Skeletal muscle cell (primary cell): ENCODE measurements at regions not wholly inside any gene's neighbourhood (a gene's known extent, or its start where the extent isn't known, plus 50 kb on each side); places are given as distances from the start of the nearest gene placed in this dataset.

Experiments used
- DNase-seq: peaks from one replicate; pipeline ENCODE4 v3.0.0-alpha.2; 2010; ENCODE audit warnings: low read depth
- H3K4me3 ChIP-seq: 2 replicates; pipeline ENCODE4 v1.5.1; 2011; ENCODE audit warnings: low read depth, mild to moderate bottlenecking, control low read depth, low read length, moderate library complexity

DNA sequence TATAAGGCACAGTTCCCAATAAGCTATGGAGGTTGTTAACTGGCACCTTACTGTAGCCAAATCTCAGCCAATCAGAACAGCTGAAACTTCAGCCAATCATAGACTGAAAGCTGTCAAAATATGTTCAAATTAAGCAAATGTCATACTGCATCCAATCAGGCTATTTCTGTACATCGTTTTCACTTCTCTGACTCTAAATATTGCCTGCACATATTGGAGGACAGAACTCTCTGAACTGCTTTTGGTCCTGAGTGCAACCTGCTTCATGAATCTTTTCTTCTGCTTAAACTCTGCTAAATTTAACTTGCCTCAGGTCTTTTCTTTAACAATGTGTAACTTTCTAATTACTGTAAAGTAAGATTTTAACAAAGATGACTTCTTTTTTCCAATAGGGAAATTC, 1198.9 kb upstream of the PCDH7 start:
- no peak for DNase-seq
- no peak overlapping the region for H3K4me3 ChIP-seq

DNA sequence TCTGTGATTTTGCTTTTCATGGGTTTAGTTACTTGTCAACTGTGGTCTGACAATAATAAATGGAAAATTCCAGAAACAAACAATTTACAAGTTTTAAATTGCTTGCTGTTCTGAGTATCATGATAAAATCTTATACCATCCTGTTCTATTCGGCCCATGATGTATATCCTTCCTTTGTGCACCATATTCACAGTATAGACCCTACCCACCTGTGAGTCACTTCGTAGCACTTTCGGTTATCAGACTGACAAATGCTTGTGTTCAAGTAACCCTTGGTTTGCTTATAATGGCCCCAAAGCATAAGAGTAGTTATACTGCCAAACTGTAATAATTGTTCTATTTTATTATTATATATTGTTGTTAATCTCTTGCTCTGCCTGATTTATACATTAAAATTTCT, 1183.4 kb upstream of the PCDH7 start:
- DNase-seq, result no peak
- no peak overlapping the region for H3K4me3 ChIP-seq

- DNase-seq, result peak; percentile 41
- no peak overlapping the region for H3K4me3 ChIP-seq
Measured at GRCh38 chr4:29538889-29539646, 1181.1 kb upstream of the PCDH7 start.

- DNase-seq, result no peak
- no peak overlapping the region for H3K4me3 ChIP-seq
Measured at GRCh38 chr4:29540439-29541102, 1179.6 kb upstream of the PCDH7 start.

GRCh38 chr4:29541757-29542156, 1178.4 kb upstream of the PCDH7 start:
- no peak for DNase-seq

DNA sequence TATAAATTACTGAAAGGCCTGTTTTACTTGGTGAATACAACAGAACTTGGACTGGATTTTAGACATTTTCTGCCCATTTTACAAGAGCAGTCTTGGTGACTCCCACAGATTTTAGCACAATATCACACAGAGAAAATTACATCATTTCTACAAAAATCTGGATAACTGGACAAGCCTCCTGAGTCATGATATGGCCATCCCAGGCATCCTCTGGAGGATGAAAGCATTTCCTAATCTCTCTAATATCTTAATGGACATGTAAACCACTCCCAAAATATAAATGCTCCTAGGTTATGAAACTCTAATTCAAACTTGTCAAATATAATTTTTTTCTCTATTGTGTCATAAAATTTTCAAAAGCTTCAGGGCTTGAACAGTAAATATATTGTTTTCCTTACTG, 1170.8 kb upstream of the PCDH7 start:
- no peak overlapping the region for H3K4me3 ChIP-seq
- DNase-seq, result peak; percentile 17

More at GRCh38 chr4:29541757-29542156, 1178.4 kb upstream of the PCDH7 start:
- H3K4me3 ChIP-seq, result no peak overlapping the region

DNA sequence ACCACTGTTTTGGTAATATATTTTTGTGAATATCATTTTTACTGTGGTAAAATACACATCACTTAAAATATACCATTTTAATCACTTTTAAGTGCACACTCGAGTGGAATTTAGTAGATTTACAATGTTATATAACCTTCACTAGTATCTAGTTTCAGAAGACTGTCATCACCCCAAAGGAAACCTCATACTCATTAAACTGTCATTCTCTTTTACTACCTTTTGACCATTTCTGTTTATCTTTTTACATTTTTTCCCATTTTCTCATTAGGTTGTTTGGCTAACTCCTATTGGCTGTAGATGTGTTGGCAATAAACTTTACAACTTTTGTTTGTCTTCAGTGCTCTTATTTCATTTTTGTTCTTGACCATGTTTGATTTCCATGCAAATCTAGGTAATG, 1168.3 kb upstream of the PCDH7 start:
- H3K4me3 ChIP-seq, result no peak overlapping the region
- no peak for DNase-seq

DNA sequence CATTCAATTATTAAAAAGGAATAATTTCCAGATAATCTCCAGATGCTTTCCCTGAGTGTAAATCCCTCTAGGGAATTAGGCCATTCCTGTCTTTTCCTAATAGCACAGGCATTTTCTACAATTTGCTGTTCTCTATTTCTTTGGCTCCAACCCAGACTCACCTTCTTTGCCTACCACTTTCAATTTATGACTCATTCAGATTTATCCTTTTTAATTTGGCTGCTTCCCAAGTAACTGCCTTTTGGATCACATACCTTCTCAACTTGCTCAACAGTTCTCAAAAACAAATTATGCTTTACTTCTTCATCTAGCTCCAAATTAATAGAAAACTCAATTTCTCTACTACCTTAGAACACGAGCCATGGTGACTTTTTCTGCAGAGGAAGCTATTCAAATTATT, 1166.3 kb upstream of the PCDH7 start:
- H3K4me3 ChIP-seq, result no peak overlapping the region
- peak; percentile 45 for DNase-seq

DNA sequence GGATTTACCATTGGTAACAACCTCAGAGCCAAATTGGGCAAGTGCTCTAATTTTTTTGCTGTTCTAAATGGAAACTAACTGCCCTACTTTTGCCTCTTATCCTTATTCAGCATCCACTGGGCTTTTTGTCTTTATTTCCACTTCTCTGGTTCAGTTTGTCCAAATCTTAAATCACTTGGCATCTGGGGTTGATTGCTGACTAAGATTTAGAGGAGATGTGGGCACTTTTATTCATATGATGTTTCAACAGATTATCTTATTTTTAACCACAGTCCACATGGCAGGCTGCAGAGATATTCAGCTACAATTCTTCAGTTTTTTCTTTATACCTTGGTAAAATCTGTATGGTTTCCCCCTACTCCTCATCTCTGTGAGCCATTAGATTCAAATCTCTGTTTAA, 1161.4 kb upstream of the PCDH7 start:
- H3K4me3 ChIP-seq, result no peak overlapping the region
- no peak for DNase-seq

- DNase-seq, result no peak
- no peak overlapping the region for H3K4me3 ChIP-seq
Measured at GRCh38 chr4:29559286-29559685, 1160.9 kb upstream of the PCDH7 start.

- no peak overlapping the region for H3K4me3 ChIP-seq
- peak; percentile 7 for DNase-seq
Measured at GRCh38 chr4:29560452-29560851, 1159.7 kb upstream of the PCDH7 start.

DNA sequence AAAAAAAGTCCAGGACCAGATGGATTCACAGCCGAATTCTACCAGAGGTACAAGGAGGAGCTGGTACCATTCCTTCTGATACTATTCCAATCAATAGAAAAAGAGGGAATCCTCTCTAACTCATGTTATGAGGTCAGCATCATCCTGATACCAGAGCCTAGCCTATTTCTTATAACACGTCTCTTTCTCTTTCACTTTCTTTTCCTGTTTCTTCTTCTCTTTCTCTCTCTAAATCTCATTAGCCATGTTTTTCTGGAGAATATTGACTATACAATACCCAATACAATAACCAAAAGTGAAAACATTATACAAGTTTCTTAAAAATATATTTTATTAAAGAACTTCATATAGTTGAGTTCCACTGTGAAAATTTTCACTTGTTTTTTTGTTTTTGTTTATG, 1154.9 kb upstream of the PCDH7 start:
- no peak overlapping the region for H3K4me3 ChIP-seq
- DNase-seq, result no peak

DNA sequence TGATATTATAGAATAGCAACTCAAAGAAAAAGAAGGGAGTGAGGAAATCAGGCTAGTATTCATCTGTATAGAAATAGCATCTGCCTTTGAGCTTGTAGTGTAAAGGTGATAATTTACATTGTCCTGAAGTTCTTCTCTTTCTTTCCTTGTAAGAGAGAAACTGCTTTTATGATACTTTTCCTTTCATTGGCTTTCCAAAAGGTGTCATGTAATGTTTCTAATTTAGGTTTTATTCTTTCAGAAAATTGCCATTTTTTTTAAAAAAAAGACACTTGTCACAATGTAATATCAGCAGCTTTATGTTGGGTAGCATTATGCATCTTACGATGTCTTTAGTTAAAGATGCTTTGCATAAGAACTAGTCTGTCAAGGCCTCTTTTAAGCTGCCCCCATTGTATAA, 1153.8 kb upstream of the PCDH7 start:
- H3K4me3 ChIP-seq, result no peak overlapping the region
- DNase-seq, result no peak

DNA sequence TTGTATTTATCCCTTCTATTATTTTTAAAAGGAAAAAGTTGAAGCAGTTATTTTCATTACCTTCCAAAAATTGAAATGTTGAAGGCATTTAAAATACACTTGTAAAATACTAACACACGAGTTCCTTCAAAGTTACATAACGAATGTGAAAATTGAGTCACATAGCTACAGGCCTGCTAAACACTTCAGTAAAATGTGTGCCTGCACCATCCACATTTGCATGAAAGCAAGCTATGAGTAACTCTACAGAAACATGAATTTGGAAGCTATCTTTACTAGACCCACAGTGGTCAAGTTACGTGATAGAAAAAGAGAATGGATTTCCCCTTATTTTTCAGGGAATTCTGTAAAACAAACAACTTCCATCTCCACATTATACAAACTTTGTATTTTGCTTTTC, 1148.8 kb upstream of the PCDH7 start:
- no peak for DNase-seq
- no peak overlapping the region for H3K4me3 ChIP-seq

- no peak for DNase-seq
- H3K4me3 ChIP-seq, result no peak overlapping the region
Measured at GRCh38 chr4:29578329-29578728, 1141.8 kb upstream of the PCDH7 start.

DNA sequence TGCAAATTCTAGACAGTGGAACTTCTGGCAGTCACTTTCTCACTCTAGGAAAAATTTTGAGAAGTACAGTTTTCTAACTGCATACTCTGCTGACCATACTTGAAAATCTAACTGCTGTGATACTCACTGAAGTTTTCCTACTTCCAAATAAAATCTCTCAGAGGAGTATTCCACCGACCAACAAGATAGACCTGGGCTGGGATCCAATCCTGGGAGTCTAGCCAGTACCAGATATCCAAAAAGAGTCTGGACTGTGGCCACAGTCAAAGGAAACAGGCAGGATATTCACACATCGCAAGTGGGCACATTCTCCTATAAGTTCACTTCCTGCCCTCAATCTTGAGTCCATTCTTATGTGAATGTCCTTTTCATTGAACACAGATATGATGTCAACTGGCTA, 1138.7 kb upstream of the PCDH7 start:
- peak; percentile 56 for DNase-seq
- H3K4me3 ChIP-seq, result no peak overlapping the region

GRCh38 chr4:29588617-29589016, 1131.6 kb upstream of the PCDH7 start:
- no peak overlapping the region for H3K4me3 ChIP-seq
- DNase-seq, result peak; percentile 27

DNA sequence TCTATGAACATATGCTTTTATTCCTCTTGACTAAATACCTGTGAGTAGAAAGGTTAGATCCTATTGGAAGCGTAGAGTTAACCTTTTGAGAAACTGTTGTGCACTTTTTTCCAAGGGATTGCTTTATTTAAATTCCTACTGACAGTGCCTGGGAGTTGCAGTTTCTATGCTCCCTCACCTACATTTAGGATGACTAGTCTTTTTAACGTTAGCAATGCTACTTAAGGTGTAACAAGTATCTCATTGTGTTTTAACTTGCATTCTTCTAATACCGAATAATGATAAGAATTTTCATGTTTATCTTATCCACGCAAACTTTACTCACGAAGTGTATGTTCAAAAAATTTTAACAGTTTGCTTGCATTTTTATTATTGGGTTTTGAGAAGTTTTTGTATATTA, 1123.9 kb upstream of the PCDH7 start:
- DNase-seq, result no peak
- no peak overlapping the region for H3K4me3 ChIP-seq

- H3K4me3 ChIP-seq, result no peak overlapping the region
- DNase-seq, result no peak
Measured at GRCh38 chr4:29619168-29619567, 1101.0 kb upstream of the PCDH7 start.

- no peak overlapping the region for H3K4me3 ChIP-seq
- no peak for DNase-seq
Measured at GRCh38 chr4:29632199-29632598, 1088.0 kb upstream of the PCDH7 start.

- DNase-seq, result no peak
- no peak overlapping the region for H3K4me3 ChIP-seq
Measured at GRCh38 chr4:29636961-29637360, 1083.2 kb upstream of the PCDH7 start.
